Mammary epithelial cell (primary cell): ENCODE measurements at regions not wholly inside any gene's neighbourhood (a gene's known extent, or its start where the extent isn't known, plus 50 kb on each side); places are given as distances from the start of the nearest gene placed in this dataset.

ENCODE experiments used
- CTCF ChIP-seq, 2 donors: IDR thresholded peaks in 1 of 2; conservative IDR thresholded peaks in 1 of 2; 2 replicates each; pipeline ENCODE4 v1.5.1; 2011 to 2012; ENCODE audit warnings: inconsistent platforms in 2 of 2, low read length in 2 of 2, mild to moderate bottlenecking in 2 of 2, control low read depth in 1 of 2, low read depth in 1 of 2; ENCODE audit not compliant: insufficient read depth in 1 of 2; ENCODE audit errors: extremely low read depth in 1 of 2
- EZH2 ChIP-seq: IDR thresholded peaks from 2 replicates; pipeline ENCODE4 v1.6.1; 2012; ENCODE audit warnings: low read length, inconsistent platforms, borderline replicate concordance

GRCh38 chr2:56811401-56811800 is 627.6 kb downstream of the CCDC85A start:
- TF ChIP-seq CTCF (conservative IDR thresholded peaks at IDR 0.05 in 1 of 2, IDR thresholded peaks at IDR 0.05 in 1 of 2; ENCODE audit: extremely low read depth in 1 of 2, insufficient read depth in 1 of 2, low read depth in 1 of 2, low read length in 2 of 2): no peak
- TF ChIP-seq EZH2: no peak
